Activated CD4-positive, alpha-beta T cell treated with anti-CD3 and anti-CD28 coated beads, Interleukin-2, amount 50 U/mL, for 4 hours (primary cell): ENCODE measurements at regions not wholly inside any gene's neighbourhood (a gene's known extent, or its start where the extent isn't known, plus 50 kb on each side); places are given as distances from the start of the nearest gene placed in this dataset.
"Not testable (repeated sequence)": the region's sequence is repeated elsewhere in the genome, so short reads cannot be mapped to it uniquely, and the experiment has no call there.

ENCODE experiments used
- DNase-seq, 2 experiments: peaks; one replicate each; pipeline ENCODE4 v3.0.0-alpha.2; 2020

- no peak for DNase-seq
Observed at GRCh38 chr21:15442743-15443469, 286.9 kb upstream of the USP25 start.

- no peak for DNase-seq
Observed at GRCh38 chr21:15443740-15444117, 286.1 kb upstream of the USP25 start.

DNA sequence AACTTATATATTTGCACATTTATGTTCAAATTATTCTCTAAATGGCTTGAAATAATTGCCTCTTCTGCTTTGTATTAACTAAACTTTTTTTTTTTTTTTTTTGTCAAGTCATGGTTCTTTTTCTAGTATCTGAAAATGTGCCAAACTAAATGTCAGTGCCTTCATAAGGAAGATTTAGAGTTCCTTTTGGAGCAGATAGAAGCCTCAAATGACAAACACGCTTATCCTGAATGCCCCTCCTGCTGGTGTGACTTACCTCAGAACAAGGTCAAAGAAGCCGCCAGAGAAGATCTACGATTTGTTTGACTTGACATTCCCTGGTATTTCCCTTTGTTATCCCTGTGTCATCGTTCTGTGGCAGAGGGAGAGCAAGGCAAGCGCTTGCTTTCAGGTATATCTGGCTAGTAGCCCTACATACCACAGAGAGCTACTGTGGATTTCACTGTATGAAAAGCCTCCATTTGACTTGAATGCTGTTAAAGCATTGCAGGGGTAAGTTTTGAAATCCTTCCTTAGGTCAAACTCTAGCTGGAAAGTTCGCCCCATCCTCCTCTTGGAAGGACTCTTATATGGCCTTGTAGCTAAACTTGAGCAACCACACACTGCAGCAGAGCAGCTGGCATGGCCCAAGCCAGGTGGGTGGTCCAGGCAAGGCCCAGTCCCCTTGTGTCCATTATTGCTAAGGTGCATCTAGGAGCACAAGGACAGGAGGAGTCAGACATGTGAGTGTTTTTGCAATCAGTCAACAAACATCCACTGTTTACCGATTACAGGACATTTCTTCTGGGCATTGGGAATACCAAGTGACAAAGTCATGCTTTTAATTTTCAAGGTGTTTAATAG lies 285.4 kb upstream of the USP25 start:
- no peak for DNase-seq

GRCh38 chr21:15445327-15445726 lies 284.5 kb upstream of the USP25 start:
- DNase-seq = no peak

- no peak for DNase-seq
Observed at GRCh38 chr21:15446223-15446622, 283.6 kb upstream of the USP25 start.

DNA sequence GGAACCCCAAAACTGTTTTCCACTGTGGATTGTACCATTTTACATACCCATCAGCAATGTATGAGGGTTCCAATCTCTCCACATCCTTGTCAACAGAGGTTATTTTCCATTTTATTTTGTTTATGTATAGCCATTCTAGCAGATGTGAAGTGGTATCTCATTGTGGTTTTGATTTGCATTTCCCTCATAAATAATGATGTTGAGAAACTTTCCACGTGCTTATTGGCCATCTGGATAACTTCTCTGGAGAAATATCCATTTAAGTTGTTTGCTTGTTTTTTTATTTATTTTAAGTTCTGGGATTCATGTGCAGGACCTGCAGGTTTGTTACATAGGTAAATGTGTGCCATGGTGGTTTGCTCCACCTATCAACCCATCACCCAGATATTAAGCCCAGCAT lies 280.2 kb upstream of the USP25 start:
- DNase-seq = no peak

- DNase-seq = no peak
Observed at GRCh38 chr21:15453261-15453660, 276.5 kb upstream of the USP25 start.

DNA sequence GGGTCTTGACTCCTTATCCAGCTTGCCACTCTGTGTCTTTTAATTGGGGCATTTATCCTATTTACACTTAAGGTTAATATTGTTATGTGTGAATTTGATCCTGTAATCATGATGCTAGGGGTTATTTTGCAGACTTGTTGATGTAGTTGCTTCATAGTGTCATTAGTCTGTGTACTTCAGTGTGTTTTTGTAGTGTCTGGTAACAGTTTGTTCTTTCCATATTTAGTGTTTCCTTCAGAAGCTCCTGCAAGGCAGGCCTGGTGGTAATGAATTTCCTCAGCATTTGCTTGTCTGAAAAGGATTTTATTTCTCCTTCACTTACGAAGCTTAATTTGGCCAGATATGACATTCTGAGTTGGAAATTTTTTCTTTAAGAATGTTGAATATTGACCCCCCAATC lies 276.0 kb upstream of the USP25 start:
- not testable (repeated sequence) for DNase-seq

DNA sequence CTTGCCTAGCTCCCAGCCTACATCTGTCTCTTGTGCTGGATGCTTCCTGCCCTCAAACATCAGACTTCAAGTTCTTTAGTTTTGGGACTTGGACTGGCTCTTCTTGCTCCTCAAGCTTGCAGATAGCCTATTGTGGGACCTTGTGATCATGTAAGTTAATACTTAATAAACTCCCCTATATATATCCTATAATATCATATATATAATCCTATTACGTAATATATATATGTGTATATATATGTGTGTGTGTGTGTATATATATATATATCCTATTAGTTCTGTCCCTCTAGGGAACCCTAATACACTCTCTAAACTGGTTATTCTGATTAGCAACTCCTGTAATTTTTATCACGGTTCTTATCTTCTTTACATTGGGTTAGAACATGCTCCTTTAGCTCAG lies 274.9 kb upstream of the USP25 start:
- DNase-seq = not testable (repeated sequence)

DNA sequence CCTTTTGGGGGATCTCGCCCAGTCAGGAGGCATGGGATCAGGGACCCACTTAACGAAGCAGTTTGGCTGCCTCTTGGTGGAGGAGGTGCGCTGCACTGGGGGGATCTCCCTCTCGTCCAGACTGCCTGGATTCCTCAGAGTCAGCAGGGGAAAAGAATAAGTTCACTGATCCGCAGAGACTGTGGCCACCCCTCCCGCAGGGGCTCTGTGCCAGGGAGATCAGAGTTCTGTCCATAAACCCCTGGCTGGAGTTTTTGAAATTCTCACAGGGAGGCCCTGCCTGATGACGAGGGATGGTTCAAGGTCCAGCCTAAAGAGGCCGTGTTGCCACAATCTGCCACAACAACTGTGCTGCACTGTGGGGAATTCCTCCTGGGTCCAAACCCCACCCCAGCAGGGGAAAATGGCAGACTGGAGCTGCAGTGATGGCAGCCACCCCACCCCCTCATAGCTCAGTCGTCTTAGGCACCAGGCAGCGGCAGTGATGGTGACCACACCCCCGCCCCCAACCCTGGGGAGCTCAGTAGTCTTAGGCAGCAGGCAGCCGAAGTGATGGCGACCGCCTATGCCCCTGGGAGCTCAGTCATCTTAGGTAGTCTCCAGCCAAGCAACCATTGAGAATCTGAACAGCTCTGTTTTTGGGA lies 273.8 kb upstream of the USP25 start:
- DNase-seq = no peak

GRCh38 chr21:15457965-15458364 lies 271.8 kb upstream of the USP25 start:
- DNase-seq = no peak

DNA sequence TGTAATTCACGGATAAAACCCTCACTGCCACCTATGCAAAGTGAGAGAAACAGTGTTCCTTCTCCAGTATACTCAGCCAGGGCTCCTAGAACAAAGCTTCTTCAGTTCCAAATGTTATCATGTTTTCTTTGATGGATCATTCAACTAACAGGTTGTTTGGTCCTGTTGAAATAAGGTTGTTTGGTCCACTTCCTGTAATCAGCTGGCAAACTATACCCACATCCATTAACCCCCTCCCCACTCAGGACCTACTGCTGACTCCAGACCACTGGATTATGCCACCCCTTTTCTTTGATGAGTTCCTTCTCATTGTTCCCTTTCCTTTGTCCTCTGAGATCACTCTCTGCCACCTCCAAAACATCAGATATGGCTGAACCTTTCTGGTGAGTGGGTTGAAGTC lies 267.7 kb upstream of the USP25 start:
- DNase-seq = no peak

GRCh38 chr21:15466329-15466728 lies 263.5 kb upstream of the USP25 start:
- no peak for DNase-seq

DNA sequence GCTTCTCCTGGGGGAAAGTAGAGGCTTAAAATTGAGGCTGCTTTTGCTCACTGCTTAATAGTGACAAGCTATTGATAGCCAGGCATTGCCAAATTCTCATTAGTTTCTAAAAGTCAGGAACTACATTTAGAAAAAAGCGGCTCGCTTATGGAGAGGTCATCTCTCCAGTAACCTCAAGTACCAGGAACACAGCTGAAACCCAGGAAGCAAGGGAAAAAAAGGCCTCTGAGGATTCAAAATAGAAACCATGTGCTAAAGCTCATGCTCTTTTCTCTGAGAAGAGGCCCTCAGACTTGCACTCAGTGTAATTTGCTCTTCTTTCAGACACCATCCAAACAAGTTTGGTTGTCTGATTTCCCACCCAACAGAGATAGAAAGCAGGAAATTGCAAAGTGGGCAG lies 261.4 kb upstream of the USP25 start:
- DNase-seq = no peak

DNA sequence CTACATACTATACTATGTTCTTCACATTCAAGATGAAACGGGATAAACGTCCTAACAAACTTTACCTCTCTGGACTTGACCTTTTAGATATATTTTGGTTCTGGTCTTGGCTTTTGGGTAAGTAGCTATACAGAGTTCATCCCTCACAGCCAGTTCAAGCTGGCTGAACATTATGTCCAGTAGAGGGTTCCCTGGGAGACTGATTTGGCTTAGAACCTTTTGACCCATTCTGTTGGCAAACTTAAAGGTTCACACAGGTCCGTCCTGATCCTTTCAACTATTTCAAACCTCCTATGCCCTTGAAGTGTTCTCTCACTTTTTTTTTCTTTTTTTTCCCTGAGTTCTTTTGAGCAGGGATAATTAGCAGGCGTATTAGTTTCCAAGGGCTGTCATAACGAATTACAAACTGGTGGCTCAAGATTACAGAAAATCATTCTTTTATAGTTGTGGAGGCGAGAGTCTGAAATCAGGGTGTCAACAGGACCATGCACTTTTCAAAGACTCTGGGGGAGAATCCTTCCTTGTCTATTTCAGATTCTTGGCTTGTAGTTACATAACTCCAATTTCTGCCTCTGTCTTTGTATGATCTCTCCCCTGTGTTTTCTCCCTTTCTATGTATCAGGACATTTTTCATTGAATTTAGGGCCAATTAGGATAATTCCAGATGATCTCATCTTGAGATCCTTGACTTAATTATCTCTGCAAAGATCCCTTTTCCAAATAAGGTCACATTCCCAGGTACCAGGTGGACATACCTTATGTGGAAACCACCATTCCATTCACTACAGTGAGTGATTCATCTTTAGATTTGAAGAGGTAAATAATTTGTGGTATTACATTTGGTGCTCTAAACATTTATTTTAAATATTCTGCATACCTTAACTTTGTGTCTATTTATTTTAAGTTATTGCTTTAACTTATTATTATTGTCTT lies 257.4 kb upstream of the USP25 start:
- DNase-seq = no peak

DNA sequence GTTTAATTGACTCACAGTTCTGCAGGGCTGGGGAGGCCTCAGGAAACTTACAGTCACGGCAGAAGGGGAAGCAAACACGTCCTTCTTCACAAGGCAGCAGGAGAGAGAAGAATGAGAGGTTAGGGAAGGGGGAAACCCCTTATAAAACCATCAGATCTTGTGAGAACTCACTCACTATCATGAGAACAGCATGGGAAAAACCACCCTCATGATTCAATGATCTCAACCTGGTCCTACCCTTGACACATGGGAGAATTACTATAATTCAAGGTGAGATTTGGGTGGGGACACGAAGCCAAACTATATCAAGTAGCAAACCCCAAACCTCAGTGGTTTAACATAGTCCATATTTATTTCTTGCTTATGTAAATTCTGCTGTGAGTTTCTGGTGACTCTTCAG lies 252.0 kb upstream of the USP25 start:
- DNase-seq = not testable (repeated sequence)

DNA sequence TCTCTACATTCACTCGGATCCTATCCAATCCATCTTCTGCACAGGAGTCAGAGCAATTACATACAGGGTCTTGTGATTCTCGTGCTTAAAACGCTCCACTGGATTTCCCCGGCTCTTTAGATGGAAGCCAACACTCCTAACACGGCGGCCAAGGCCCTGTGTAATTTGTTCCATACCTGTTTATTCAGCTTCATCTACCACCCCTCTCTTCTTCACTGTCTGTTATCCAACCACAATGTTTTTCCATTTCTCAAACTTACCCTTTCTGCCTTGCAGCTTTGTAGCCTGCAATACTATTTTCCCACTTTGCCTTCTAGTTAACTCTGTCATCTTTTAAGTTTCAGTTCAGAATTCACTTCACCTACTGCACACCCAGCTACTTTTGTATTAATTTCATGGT lies 249.6 kb upstream of the USP25 start:
- no peak for DNase-seq

DNA sequence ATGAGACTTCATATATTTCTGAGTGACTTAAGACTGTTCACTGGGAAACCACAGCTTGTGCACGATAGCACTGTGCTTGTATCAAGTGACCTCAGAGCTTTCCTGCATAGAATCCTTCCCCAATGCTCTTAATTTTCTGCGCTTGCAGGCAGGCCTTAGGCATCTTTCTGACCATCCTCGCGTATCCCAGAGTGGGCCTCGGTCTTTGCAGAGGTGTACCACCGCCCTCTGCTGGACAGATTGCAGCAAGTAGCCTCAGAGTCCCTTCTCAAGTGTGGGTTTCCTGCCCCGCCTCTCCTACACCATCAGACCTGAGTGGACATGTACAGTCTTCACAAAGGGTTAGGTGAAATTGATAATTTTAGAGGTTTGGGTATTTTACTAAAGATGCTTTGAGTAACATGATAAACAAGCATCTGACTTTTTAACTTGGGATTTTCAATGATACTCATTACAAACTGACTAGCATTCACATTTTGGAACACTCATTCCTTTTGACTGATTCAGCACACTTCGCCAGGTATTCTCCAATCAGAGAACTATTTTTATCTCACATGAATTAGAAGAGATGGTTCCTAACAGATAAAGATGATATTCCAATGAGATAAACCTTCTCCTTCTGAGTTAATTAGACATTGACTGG lies 246.5 kb upstream of the USP25 start:
- DNase-seq = peak; percentile 68 to 69

DNA sequence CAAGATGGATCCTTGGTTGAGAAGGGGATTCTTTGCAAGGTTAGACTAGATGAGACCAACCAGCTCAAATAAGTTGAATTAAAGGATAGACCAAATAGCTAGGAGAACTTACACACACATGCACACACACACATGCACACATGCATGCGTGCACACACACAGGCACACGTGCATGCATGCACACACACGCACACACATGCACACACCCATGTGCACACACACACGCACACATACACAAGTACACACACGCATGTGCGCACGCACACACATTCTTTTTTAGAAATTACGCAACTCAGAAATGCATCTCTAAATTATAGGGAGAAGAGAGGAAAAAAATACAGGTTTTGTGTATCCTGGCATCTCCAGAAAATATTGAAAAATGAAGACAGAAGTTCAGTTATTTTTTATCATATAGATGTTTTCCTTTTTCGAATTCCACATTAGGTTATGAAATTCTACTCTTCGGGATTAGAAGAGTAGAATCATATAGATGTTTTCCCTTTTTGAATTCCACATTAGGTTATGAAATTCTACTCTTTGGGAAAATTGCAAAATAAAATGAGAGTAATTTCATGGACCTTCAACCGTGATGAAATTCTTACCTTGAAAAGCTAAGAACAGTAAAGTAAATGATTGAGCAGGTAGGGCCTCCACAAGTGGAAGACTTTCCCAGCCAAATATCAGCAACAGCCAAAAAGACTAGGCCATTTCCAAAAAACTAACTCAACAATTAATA lies 243.2 kb upstream of the USP25 start:
- no peak for DNase-seq

- no peak for DNase-seq
Observed at GRCh38 chr21:15487196-15487550, 242.6 kb upstream of the USP25 start.

GRCh38 chr21:15491100-15491499 lies 238.7 kb upstream of the USP25 start:
- no peak for DNase-seq

DNA sequence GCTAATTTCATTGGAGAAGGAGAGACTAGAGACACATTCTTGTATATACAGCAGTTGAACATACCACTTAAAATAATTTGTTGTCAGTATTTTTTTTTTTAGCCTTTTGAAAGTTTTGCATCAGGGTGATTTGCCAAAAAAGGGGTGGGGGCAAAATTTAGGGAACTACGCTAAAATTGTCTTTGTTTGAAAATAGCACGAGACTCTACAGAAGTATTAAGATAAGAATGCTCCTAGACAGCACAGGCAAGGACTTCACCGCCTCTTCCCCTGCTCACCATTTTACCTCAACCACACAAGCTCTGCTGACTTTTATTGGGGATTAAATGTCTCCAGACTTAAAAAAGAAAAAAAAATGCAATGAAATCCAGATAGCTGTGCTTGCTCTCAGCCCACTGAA lies 236.1 kb upstream of the USP25 start:
- no peak for DNase-seq
